ENCODE measurements at regions not wholly inside any gene's neighbourhood (a gene's known extent, or its start where the extent isn't known, plus 50 kb on each side); places are given as distances from the start of the nearest gene placed in this dataset.
A peak's percentile ranks its signal among the peaks of the same experiment; 100 is the strongest.

DNA sequence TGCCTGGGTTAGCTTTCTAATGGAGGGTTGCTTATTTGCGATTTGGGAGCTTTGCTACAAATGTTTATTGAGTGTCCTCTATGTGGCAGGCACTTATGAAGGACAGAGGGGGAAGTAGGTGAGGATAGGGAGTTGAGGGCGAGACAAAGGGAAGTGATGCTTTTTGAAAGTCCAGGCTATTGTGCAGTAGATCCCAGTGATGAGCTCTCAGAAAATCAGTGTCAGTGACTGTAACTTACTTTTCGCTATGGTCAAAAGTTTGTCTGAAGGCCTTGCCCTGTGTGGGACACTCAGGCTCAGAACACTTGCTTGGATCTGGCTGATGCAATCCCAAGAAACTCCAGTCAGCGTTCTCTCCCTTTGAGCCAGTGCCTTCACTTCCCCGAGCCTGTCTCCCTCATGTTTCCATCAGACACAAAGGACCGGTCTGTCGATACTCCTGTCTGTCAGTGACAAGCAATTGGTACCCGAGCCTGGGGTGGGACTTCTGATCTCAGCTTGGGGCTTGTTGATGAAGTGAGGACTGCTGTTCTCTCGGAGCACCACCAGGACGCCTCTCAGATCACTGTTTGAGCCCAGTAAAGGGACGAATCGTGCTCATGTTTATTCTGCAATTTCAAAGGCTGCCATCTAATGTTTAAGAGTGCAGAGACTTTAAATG lies 63.1 kb upstream of the SORCS3 start (continued):
- 0 out of 2 replicates have a peak, but pooled peaks have one; percentile 1 for TF ChIP-seq TEAD2 (tag; IDR thresholded peaks at IDR 0.05)
- TF ChIP-seq NFRKB (IDR thresholded peaks at IDR 0.05; ENCODE audit: low read depth): peak; percentile 61; the same call in 1 of the 2 replicates
- TF ChIP-seq, protein P1, sequence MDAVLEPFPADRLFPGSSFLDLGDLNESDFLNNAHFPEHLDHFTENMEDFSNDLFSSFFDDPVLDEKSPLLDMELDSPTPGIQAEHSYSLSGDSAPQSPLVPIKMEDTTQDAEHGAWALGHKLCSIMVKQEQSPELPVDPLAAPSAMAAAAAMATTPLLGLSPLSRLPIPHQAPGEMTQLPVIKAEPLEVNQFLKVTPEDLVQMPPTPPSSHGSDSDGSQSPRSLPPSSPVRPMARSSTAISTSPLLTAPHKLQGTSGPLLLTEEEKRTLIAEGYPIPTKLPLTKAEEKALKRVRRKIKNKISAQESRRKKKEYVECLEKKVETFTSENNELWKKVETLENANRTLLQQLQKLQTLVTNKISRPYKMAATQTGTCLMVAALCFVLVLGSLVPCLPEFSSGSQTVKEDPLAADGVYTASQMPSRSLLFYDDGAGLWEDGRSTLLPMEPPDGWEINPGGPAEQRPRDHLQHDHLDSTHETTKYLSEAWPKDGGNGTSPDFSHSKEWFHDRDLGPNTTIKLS (IDR thresholded peaks at IDR 0.05; ENCODE audit: borderline replicate concordance, low read depth): no peak
- 0 out of 2 replicates have a peak, but pooled peaks have one; percentile 39 for TF ChIP-seq PTRF (tag; IDR thresholded peaks at IDR 0.05)

DNA sequence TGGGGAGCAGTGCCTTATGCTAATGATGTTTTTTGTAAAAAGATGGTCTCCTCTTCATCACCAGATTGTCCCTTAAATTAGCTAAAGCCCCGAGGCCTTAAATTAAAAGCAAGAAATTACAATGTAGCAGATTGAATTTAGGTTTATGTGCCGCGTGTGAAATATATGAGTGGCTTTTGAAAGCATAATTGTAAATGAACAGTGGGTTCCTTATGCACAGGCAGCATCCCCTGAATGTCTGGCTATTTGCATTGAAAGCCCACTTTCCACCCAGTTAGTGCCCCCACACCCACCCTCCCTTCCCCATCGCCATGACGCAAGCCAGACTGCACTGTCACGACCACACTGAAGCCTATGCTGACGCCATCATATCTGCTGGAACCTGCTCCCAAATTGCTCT lies 62.4 kb upstream of the SORCS3 start:
- in situ Hi-C loops (cut with MboI): no loop called here
- POLR2A ChIA-PET: no interaction called here
- Histone ChIP-seq H3K4me3 (no peak overlapping the region), H3K27me3 (ENCODE audit: control insufficient read depth in 2 of 2, insufficient read depth in 2 of 2, low read length in 2 of 2) (no peaks in the 10 kb centered on the region), H3K27ac (ENCODE audit: extremely low read depth, low read depth, low read length) (no peak overlapping the region), H3K36me3 (ENCODE audit: control insufficient read depth, insufficient read depth, low read length) (no peaks in the 10 kb centered on the region), H2AFZ (ENCODE audit: low read depth, low read length) (no peak overlapping the region), H3K4me2 (ENCODE audit: insufficient read depth, low read length) (peak overlapping the region; percentile 46; the same call in 1 of the 2 replicates), H4K20me1 (replicated peaks; ENCODE audit: control insufficient read depth, insufficient read depth, low read length) (no peaks in the 10 kb centered on the region), H3K79me2 (ENCODE audit: control insufficient read depth, insufficient read depth, low read length) (no peaks in the 10 kb centered on the region), H3K9ac (ENCODE audit: insufficient read depth in 1 of 2, low read depth in 2 of 2, low read length in 2 of 2) (no peak overlapping the region), H3K9me3 (replicated peaks; ENCODE audit: control insufficient read depth, insufficient read depth, low read depth, low read length) (no peaks in the 10 kb centered on the region), H3K4me1 (replicated peaks in 1 of 2; ENCODE audit: control insufficient read depth in 2 of 2, insufficient read depth in 2 of 2, low read length in 2 of 2) (peaks cover 0 to 4% of the 10 kb centered on the region in 2 experiments; a peak in 1 of 5 replicates), H3K9me1 (ENCODE audit: control insufficient read depth, insufficient read depth, low read length) (no peaks in the 10 kb centered on the region)
- ATAC-seq (no peak), FAIRE-seq (no peak), DNase-seq (ENCODE audit: extremely low read depth in 1 of 4, low spot score in 3 of 4) (no peak)
- BruUV-seq (replicated peaks): no TSS peak
- TF ChIP-seq NBN (IDR thresholded peaks at IDR 0.05; ENCODE audit: low read depth) (no peak), STAT5A (IDR thresholded peaks at IDR 0.05; ENCODE audit: borderline replicate concordance, low read length) (no peak), JUND (IDR thresholded peaks at IDR 0.05; ENCODE audit: borderline replicate concordance, low read depth, low read length) (0 out of 2 replicates have a peak, but pooled peaks have one; percentile 2), JUND (tag; IDR thresholded peaks at IDR 0.05; ENCODE audit: borderline replicate concordance, low read depth, low read length) (no peak), CREM (IDR thresholded peaks at IDR 0.05; ENCODE audit: low read depth) (peak; percentile 56), MAFF (IDR thresholded peaks at IDR 0.05; ENCODE audit: low read length) (no peak), ADNP (tag; IDR thresholded peaks at IDR 0.05) (no peak), NFYB (IDR thresholded peaks at IDR 0.05; ENCODE audit: extremely low read depth, insufficient read length) (no peak), MCM5 (IDR thresholded peaks at IDR 0.05; ENCODE audit: low read depth) (no peak), HNRNPL (IDR thresholded peaks at IDR 0.05; ENCODE audit: low read depth, low read length) (no peak)
- TF ChIP-seq, protein P2, sequence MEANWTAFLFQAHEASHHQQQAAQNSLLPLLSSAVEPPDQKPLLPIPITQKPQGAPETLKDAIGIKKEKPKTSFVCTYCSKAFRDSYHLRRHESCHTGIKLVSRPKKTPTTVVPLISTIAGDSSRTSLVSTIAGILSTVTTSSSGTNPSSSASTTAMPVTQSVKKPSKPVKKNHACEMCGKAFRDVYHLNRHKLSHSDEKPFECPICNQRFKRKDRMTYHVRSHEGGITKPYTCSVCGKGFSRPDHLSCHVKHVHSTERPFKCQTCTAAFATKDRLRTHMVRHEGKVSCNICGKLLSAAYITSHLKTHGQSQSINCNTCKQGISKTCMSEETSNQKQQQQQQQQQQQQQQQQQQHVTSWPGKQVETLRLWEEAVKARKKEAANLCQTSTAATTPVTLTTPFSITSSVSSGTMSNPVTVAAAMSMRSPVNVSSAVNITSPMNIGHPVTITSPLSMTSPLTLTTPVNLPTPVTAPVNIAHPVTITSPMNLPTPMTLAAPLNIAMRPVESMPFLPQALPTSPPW (CRISPR knock-in tag; IDR thresholded peaks at IDR 0.05): 0 out of 2 replicates have a peak, but pooled peaks have one; percentile 5
- WGBS (ENCODE audit: insufficient coverage, low coverage, missing lambda C conversion rate): 7% methylated on average over 5 of the region's 7 CpGs
- CTCF ChIA-PET (ENCODE audit: low intra/inter-chr PET ratio): no interaction called here
- intact Hi-C loops (cut with micrococcal nuclease): no loop called here

All from K562 (cell line).